SH-SY5Y (cell line): ENCODE measurements at regions not wholly inside any gene's neighbourhood (a gene's known extent, or its start where the extent isn't known, plus 50 kb on each side); places are given as distances from the start of the nearest gene placed in this dataset.

ENCODE experiments used
- GATA2 ChIP-seq: IDR thresholded peaks from 2 replicates; pipeline ENCODE4 v1.6.1; 2011; ENCODE audit warnings: mild to moderate bottlenecking, low read depth, low read length
- GATA3 ChIP-seq: IDR thresholded peaks from 2 replicates; pipeline ENCODE4 v1.6.1; 2011; ENCODE audit warnings: low read depth, mild to moderate bottlenecking, low read length, moderate library complexity

DNA sequence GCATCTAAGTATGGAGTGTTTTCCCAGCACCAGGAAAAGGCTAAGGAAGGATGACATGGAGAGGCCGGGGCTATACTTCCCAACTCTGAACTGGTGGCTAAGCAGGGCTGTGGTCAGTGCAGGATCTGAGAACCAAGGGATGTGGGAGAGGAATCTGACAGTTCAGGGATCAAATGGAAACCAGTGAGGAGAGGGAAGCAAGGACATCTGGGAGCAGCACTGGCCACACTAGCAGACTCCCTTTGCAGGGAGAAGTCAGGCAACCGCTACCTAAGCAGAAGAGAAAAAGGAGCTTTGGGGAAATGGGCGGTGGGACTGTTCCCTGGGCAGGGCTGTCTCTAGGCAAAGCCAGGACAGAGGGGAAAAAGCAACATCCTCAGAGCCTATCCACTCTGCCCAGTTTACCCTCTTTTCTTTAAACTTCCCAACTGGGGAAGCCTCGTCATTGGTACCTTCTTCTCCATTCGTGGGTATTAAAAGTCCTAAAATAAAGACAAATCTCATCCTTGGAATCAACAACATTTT is 105.8 kb upstream of the MEIS1 start:
- no peak for TF ChIP-seq GATA3
- no peak for TF ChIP-seq GATA2
